ENCODE measurements at regions not wholly inside any gene's neighbourhood (a gene's known extent, or its start where the extent isn't known, plus 50 kb on each side); places are given as distances from the start of the nearest gene placed in this dataset.

DNA sequence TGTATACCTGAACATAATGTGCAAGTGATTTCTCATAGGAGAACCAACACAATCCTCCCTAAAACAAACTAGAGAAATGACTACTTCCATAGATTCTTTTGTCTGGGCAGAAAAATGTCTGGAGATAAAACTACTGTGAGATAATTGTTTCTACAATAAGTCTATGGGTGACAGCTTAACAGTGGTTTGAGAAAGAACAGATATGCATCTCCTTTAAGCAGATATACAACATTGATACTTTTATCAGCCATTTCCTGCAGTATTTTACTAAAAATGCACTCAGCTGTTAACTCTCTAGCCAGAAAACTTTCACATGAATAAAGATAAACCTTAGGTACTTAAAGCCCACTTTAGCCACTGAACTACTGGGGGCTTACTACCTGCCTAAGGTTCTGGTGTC is 1132.4 kb downstream of the EFNB2 start:
- no peak overlapping the region for H3K4me2 ChIP-seq (ENCODE audit: insufficient read depth, low read length)
- H3K27me3 ChIP-seq (ENCODE audit: insufficient read depth, low read length) = no peaks in the 10 kb centered on the region
- no peaks in the 10 kb centered on the region for H3K79me2 ChIP-seq (ENCODE audit: insufficient read depth, low read length)
- no peak for DNase-seq (ENCODE audit: insufficient read length, low spot score, missing footprints)
- H4K20me1 ChIP-seq (ENCODE audit: insufficient read depth, low read length) = no peaks in the 10 kb centered on the region
- TF ChIP-seq, protein P1, sequence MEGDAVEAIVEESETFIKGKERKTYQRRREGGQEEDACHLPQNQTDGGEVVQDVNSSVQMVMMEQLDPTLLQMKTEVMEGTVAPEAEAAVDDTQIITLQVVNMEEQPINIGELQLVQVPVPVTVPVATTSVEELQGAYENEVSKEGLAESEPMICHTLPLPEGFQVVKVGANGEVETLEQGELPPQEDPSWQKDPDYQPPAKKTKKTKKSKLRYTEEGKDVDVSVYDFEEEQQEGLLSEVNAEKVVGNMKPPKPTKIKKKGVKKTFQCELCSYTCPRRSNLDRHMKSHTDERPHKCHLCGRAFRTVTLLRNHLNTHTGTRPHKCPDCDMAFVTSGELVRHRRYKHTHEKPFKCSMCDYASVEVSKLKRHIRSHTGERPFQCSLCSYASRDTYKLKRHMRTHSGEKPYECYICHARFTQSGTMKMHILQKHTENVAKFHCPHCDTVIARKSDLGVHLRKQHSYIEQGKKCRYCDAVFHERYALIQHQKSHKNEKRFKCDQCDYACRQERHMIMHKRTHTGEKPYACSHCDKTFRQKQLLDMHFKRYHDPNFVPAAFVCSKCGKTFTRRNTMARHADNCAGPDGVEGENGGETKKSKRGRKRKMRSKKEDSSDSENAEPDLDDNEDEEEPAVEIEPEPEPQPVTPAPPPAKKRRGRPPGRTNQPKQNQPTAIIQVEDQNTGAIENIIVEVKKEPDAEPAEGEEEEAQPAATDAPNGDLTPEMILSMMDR (IDR thresholded peaks at IDR 0.05; ENCODE audit: extremely low read depth, low read depth, low read length) = no peak
- H2AFZ ChIP-seq (ENCODE audit: low read length) = no peak overlapping the region
- no peaks in the 10 kb centered on the region for H3K36me3 ChIP-seq (ENCODE audit: insufficient read depth, low read length)
- no peak overlapping the region for H3K27ac ChIP-seq (ENCODE audit: low read depth, low read length)
- no peaks in the 10 kb centered on the region for H3K4me1 ChIP-seq (ENCODE audit: insufficient read depth, low read length)
- H3K9me3 ChIP-seq (ENCODE audit: low read depth, low read length) = no peaks in the 10 kb centered on the region
- H3K4me3 ChIP-seq (ENCODE audit: insufficient read depth, low read length) = no peak overlapping the region

DNA sequence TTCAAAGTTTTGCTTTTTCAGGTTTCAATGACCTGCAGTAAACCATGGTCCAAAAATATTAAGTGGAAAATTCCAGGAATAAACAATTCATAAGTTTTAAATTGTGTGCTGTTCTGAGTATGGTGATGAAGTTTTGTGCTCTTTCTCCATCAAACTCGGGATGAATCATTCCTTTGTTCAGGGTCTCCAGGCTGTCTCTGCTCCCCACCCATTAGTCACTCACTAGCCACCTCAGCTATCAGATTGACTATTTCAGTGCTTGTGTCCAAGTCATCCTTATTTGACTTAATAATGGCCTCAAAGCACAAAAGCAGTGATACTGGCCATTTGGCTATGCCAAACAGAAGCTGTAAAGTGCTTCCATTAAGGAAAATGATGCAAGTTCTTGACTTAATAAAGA is 1140.4 kb downstream of the EFNB2 start:
- Histone ChIP-seq H2AFZ (ENCODE audit: low read length) (no peak overlapping the region), H3K4me1 (ENCODE audit: insufficient read depth, low read length) (no peaks in the 10 kb centered on the region), H3K4me2 (ENCODE audit: insufficient read depth, low read length) (no peak overlapping the region), H3K27me3 (ENCODE audit: insufficient read depth, low read length) (no peaks in the 10 kb centered on the region), H3K4me3 (ENCODE audit: insufficient read depth, low read length) (no peak overlapping the region), H4K20me1 (ENCODE audit: insufficient read depth, low read length) (no peaks in the 10 kb centered on the region), H3K36me3 (ENCODE audit: insufficient read depth, low read length) (no peaks in the 10 kb centered on the region), H3K27ac (ENCODE audit: low read depth, low read length) (no peak overlapping the region), H3K9me3 (ENCODE audit: low read depth, low read length) (no peaks in the 10 kb centered on the region), H3K79me2 (ENCODE audit: insufficient read depth, low read length) (no peaks in the 10 kb centered on the region)
- TF ChIP-seq, protein P1 (IDR thresholded peaks at IDR 0.05; ENCODE audit: extremely low read depth, low read depth, low read length) = no peak
- no peak for DNase-seq (ENCODE audit: insufficient read length, low spot score, missing footprints)

DNA sequence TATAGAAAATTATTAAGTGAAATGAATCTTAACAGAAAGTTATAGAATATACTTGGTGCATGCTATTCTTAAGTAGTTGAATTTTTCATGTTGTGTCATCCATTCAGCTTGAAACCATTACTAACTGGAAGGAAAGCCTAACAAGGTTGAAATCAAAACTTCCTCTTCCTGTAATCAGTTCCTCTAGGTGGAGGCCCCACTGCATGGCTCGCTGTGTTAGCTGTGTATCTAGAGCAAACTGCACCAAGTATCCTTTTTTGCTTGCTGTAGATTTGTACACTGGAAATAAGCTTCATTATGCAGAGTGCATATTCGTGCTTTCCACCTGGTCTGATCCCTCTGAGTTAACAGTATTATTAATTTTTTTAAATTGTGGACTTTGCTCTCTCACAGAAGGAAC is 1146.1 kb downstream of the EFNB2 start:
- Histone ChIP-seq H4K20me1 (ENCODE audit: insufficient read depth, low read length) (no peaks in the 10 kb centered on the region), H3K4me2 (ENCODE audit: insufficient read depth, low read length) (no peak overlapping the region), H3K27me3 (ENCODE audit: insufficient read depth, low read length) (no peaks in the 10 kb centered on the region), H3K9me3 (ENCODE audit: low read depth, low read length) (no peaks in the 10 kb centered on the region), H2AFZ (ENCODE audit: low read length) (no peak overlapping the region), H3K27ac (ENCODE audit: low read depth, low read length) (no peak overlapping the region), H3K4me1 (ENCODE audit: insufficient read depth, low read length) (no peaks in the 10 kb centered on the region), H3K79me2 (ENCODE audit: insufficient read depth, low read length) (no peaks in the 10 kb centered on the region), H3K4me3 (ENCODE audit: insufficient read depth, low read length) (no peak overlapping the region), H3K36me3 (ENCODE audit: insufficient read depth, low read length) (no peaks in the 10 kb centered on the region)
- TF ChIP-seq, protein P1 (IDR thresholded peaks at IDR 0.05; ENCODE audit: extremely low read depth, low read depth, low read length) = no peak
- DNase-seq (ENCODE audit: insufficient read length, low spot score, missing footprints) = no peak

DNA sequence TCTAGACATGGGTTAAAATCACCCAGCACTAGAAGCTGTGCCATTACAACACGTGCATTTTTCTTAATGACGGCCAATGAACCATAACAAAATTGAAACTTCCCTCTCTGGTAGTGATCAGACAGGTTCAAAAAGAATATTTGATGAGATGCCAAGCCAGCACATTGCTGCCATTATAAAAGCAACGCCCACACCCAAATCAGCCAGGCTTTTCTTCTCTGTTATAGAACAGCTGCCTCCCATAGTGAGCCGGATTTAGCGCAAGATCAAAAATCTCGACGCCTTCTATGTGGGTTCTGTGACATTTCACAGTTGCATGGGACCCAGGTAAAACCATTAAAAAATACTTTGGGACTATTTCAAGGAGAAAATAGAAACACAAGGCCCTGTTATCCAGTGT is 1158.0 kb downstream of the EFNB2 start:
- TF ChIP-seq, protein P1 (IDR thresholded peaks at IDR 0.05; ENCODE audit: extremely low read depth, low read depth, low read length) = no peak
- no peak for DNase-seq (ENCODE audit: insufficient read length, low spot score, missing footprints)

More for the DNA sequence above, 1158.0 kb downstream of the EFNB2 start:
- no peaks in the 10 kb centered on the region for H3K27me3 ChIP-seq (ENCODE audit: insufficient read depth, low read length)
- no peak overlapping the region for H3K4me2 ChIP-seq (ENCODE audit: insufficient read depth, low read length)
- no peaks in the 10 kb centered on the region for H4K20me1 ChIP-seq (ENCODE audit: insufficient read depth, low read length)
- no peak overlapping the region for H3K27ac ChIP-seq (ENCODE audit: low read depth, low read length)
- H3K79me2 ChIP-seq (ENCODE audit: insufficient read depth, low read length) = no peaks in the 10 kb centered on the region
- H2AFZ ChIP-seq (ENCODE audit: low read length) = no peak overlapping the region
- no peak overlapping the region for H3K4me3 ChIP-seq (ENCODE audit: insufficient read depth, low read length)
- no peaks in the 10 kb centered on the region for H3K36me3 ChIP-seq (ENCODE audit: insufficient read depth, low read length)
- H3K9me3 ChIP-seq (ENCODE audit: low read depth, low read length) = no peaks in the 10 kb centered on the region
- H3K4me1 ChIP-seq (ENCODE audit: insufficient read depth, low read length) = no peaks in the 10 kb centered on the region

All from osteoblast (primary cell).